ENCODE measurements at regions not wholly inside any gene's neighbourhood (a gene's known extent, or its start where the extent isn't known, plus 50 kb on each side); places are given as distances from the start of the nearest gene placed in this dataset.
"Not testable (repeated sequence)": the region's sequence is repeated elsewhere in the genome, so short reads cannot be mapped to it uniquely, and the experiment has no call there.

GRCh38 chr5:60163762-60164161 lies 270.2 kb upstream of the PDE4D start:
- no peak for DNase-seq

- DNase-seq, result no peak
Measured at GRCh38 chr5:60162441-60162840, 268.9 kb upstream of the PDE4D start.

- DNase-seq, result no peak
Measured at GRCh38 chr5:60161340-60161934, 267.9 kb upstream of the PDE4D start.

GRCh38 chr5:60149081-60149480 lies 255.6 kb upstream of the PDE4D start:
- no peak for DNase-seq

- DNase-seq, result no peak
Measured at GRCh38 chr5:60148366-60148765, 254.8 kb upstream of the PDE4D start.

- DNase-seq, result no peak
Measured at GRCh38 chr5:60147791-60148190, 254.3 kb upstream of the PDE4D start.

- DNase-seq, result no peak
Measured at GRCh38 chr5:60143942-60144549, 250.5 kb upstream of the PDE4D start.

GRCh38 chr5:60141119-60141518 lies 247.6 kb upstream of the PDE4D start:
- DNase-seq, result no peak

- no peak for DNase-seq
Measured at GRCh38 chr5:60136841-60137240, 243.3 kb upstream of the PDE4D start.

- no peak for DNase-seq
Measured at GRCh38 chr5:60131504-60131903, 238.0 kb upstream of the PDE4D start.

- DNase-seq, result no peak
Measured at GRCh38 chr5:60125636-60126035, 232.1 kb upstream of the PDE4D start.

GRCh38 chr5:60102961-60103693 lies 209.6 kb upstream of the PDE4D start:
- DNase-seq, result no peak

GRCh38 chr5:60101573-60101972 lies 208.0 kb upstream of the PDE4D start:
- no peak for DNase-seq

GRCh38 chr5:60092671-60093422 lies 199.3 kb upstream of the PDE4D start:
- DNase-seq, result no peak

GRCh38 chr5:60086583-60086982 lies 193.1 kb upstream of the PDE4D start:
- DNase-seq, result no peak

GRCh38 chr5:60084226-60084625 lies 190.7 kb upstream of the PDE4D start:
- DNase-seq, result no peak

GRCh38 chr5:60077292-60077691 lies 183.8 kb upstream of the PDE4D start:
- DNase-seq, result no peak

GRCh38 chr5:60076746-60077145 lies 183.2 kb upstream of the PDE4D start:
- no peak for DNase-seq

GRCh38 chr5:60066502-60066901 lies 173.0 kb upstream of the PDE4D start:
- no peak for DNase-seq

GRCh38 chr5:60060389-60060788 lies 166.9 kb upstream of the PDE4D start:
- no peak for DNase-seq

GRCh38 chr5:60056191-60056590 lies 162.7 kb upstream of the PDE4D start:
- DNase-seq, result no peak

GRCh38 chr5:60055168-60055567 lies 161.6 kb upstream of the PDE4D start:
- DNase-seq, result no peak

GRCh38 chr5:60041996-60042664 lies 148.6 kb upstream of the PDE4D start:
- not testable (repeated sequence) for DNase-seq

All from NCI-H1048 (cell line).